HCT116 (cell line): ENCODE measurements at regions not wholly inside any gene's neighbourhood (a gene's known extent, or its start where the extent isn't known, plus 50 kb on each side); places are given as distances from the start of the nearest gene placed in this dataset.

Experiments
- ATAC-seq: fragments of 200-7000 bp; cut with Tn5 transposase; 2 replicates; pipeline ENCODE4 v1.9.1; 2020; ENCODE audit warnings: mild to moderate bottlenecking, moderate library complexity
- BruUV-seq: library from RNA; stranded (reverse); fragments of 400-500 nt; replicated peaks from 2 replicates; lab custom pipeline; 2021; lab: Mats Ljungman, UMichigan
- CTCF ChIA-PET: fragments of 300-600 bp; sonication (Branson Sonifier 250); formaldehyde crosslinking; loops from one replicate; lab custom pipeline; 2021; ENCODE audit warnings: antibody characterized with exemption; lab: Charles Lee
- POLR2A ChIA-PET: fragments of 300-600, 350-600 bp; sonication (Branson Sonifier 250); formaldehyde crosslinking; loops from one replicate; lab custom pipeline; 2021; ENCODE audit warnings: antibody characterized with exemption; lab: Charles Lee
- RAD21 ChIA-PET, 2 experiments: fragments of 300-600 bp; sonication (Branson Sonifier 250); formaldehyde crosslinking; loops; one replicate each; lab custom pipeline; 2023; ENCODE audit warnings: low total read pairs in 2 of 2; ENCODE audit not compliant: uncharacterized antibody in 2 of 2, unreplicated experiment in 2 of 2, low non-redundant PET in 1 of 2; lab: Charles Lee
- DNase-seq: peaks from one replicate; pipeline ENCODE4 v3.0.0-alpha.2; 2010; ENCODE audit warnings: low read depth, low spot score
- H2AFZ ChIP-seq: fragments of 200-600 bp; shearing (Covaris generic), sonication (generic); 2 replicates; pipeline ENCODE4 v1.6.1; 2017; ENCODE audit warnings: low read depth, mixed run types, mixed read lengths, antibody characterized with exemption, low read length; ENCODE audit not compliant: poor library complexity, severe bottlenecking
- H3K27ac ChIP-seq: 2 replicates; pipeline ENCODE4 v1.5.1; 2012; ENCODE audit warnings: low read depth, low read length
- H3K27me3 ChIP-seq: fragments of 200-600 bp; sonication (generic); 2 replicates; pipeline ENCODE4 v1.6.1; 2016; ENCODE audit warnings: mixed run types, low read length, mixed read lengths; ENCODE audit not compliant: insufficient read depth
- H3K36me3 ChIP-seq, 2 experiments: fragments of 200-500 bp in 1 of 2; fragments of 200-600 bp in 1 of 2; sonication (Bioruptor generic) in 1 of 2; sonication (generic) in 1 of 2; 2 replicates each; pipeline versions ENCODE4 v1.5.1 to v1.6.1; 2014 to 2016; ENCODE audit warnings: low read length in 2 of 2, inconsistent platforms in 1 of 2, mixed read lengths in 1 of 2, mixed run types in 1 of 2; ENCODE audit not compliant: insufficient read depth in 2 of 2, control insufficient read depth in 1 of 2
- H3K4me1 ChIP-seq, 2 experiments: fragments of 200-600 bp in 1 of 2; sonication (generic) in 1 of 2; 2 replicates each; pipeline versions ENCODE4 v1.5.1 to v1.6.1; 2012 to 2017; ENCODE audit warnings: low read length in 2 of 2, inconsistent platforms in 1 of 2, mild to moderate bottlenecking in 1 of 2, mixed read lengths in 1 of 2, mixed run types in 1 of 2, moderate library complexity in 1 of 2; ENCODE audit not compliant: insufficient read depth in 2 of 2, control insufficient read depth in 1 of 2
- H3K4me2 ChIP-seq: fragments of 200-600 bp; sonication (generic); 2 replicates; pipeline ENCODE4 v1.6.1; 2017; ENCODE audit warnings: mixed run types, low read length, mixed read lengths
- H3K4me3 ChIP-seq, 2 experiments: fragments of 200-600 bp in 1 of 2; sonication (generic) in 1 of 2; replicated peaks in 1 of 2; 2 replicates each; pipeline ENCODE4 v1.5.1; 2011 to 2016; ENCODE audit warnings: low read length in 2 of 2, control low read depth in 1 of 2, low read depth in 1 of 2, mild to moderate bottlenecking in 1 of 2, mixed read lengths in 1 of 2, mixed run types in 1 of 2
- H3K79me2 ChIP-seq: fragments of 200-600 bp; sonication (generic); 2 replicates; pipeline ENCODE4 v1.6.1; 2017; ENCODE audit warnings: mild to moderate bottlenecking, mixed run types, low read length, moderate library complexity, mixed read lengths; ENCODE audit not compliant: insufficient read depth
- H3K9ac ChIP-seq: fragments of 200-600 bp; sonication (generic); 2 replicates; pipeline ENCODE4 v1.6.1; 2016; ENCODE audit warnings: low read length, mixed read lengths
- H3K9me2 ChIP-seq: fragments of 200-600 bp; sonication (generic), shearing (Covaris generic); 2 replicates; pipeline ENCODE4 v1.6.1; 2017; ENCODE audit warnings: mixed run types, mild to moderate bottlenecking, moderate library complexity; ENCODE audit not compliant: insufficient read depth
- H3K9me3 ChIP-seq, 2 experiments: fragments of 200-500 bp in 1 of 2; fragments of 200-600 bp in 1 of 2; sonication (Bioruptor generic) in 1 of 2; sonication (generic) in 1 of 2; 2 replicates each; pipeline ENCODE4 v1.6.1; 2014 to 2017; ENCODE audit warnings: low read length in 2 of 2, mixed read lengths in 2 of 2, inconsistent platforms in 1 of 2, low read depth in 1 of 2, mild to moderate bottlenecking in 1 of 2, mixed run types in 1 of 2, moderate library complexity in 1 of 2; ENCODE audit not compliant: control insufficient read depth in 1 of 2, insufficient read depth in 1 of 2
- H4K20me1 ChIP-seq: fragments of 200-600 bp; sonication (generic), shearing (Covaris generic); 2 replicates; pipeline ENCODE4 v1.6.1; 2017; ENCODE audit warnings: mixed run types, mild to moderate bottlenecking, moderate library complexity; ENCODE audit not compliant: insufficient read depth
- ATF3 ChIP-seq: IDR thresholded peaks from 2 replicates; pipeline ENCODE4 v1.6.1; 2012
- CBX3 ChIP-seq: IDR thresholded peaks from 2 replicates; pipeline ENCODE4 v1.6.1; 2012; ENCODE audit warnings: low read depth
- CEBPB ChIP-seq: IDR thresholded peaks from 2 replicates; pipeline ENCODE4 v1.6.1; 2012; ENCODE audit warnings: low read depth
- ELF1 ChIP-seq: IDR thresholded peaks from 2 replicates; pipeline ENCODE4 v1.6.1; 2012; ENCODE audit warnings: low read depth, borderline replicate concordance
- EZH2 ChIP-seq: fragments of 200-600 bp; sonication (generic); IDR thresholded peaks from 2 replicates; pipeline ENCODE4 v1.6.1; 2017; ENCODE audit warnings: antibody characterized with exemption, mixed run types
- FOSL1 ChIP-seq: IDR thresholded peaks from 2 replicates; pipeline ENCODE4 v1.6.1; 2012; ENCODE audit warnings: low read depth
- JUND ChIP-seq: IDR thresholded peaks from 2 replicates; pipeline ENCODE4 v1.6.1; 2012
- MAX ChIP-seq: IDR thresholded peaks from 2 replicates; pipeline ENCODE4 v1.6.1; 2012
- POLR2A ChIP-seq: IDR thresholded peaks from 2 replicates; pipeline ENCODE4 v1.7.0; 2011; ENCODE audit warnings: borderline replicate concordance; ENCODE audit not compliant: insufficient read depth, insufficient read length; ENCODE audit errors: extremely low read depth
- POLR2AphosphoS5 ChIP-seq: IDR thresholded peaks from 2 replicates; pipeline ENCODE4 v1.6.1; 2011; ENCODE audit warnings: mild to moderate bottlenecking, low read depth, low read length, moderate library complexity
- RAD21 ChIP-seq: IDR thresholded peaks from 2 replicates; pipeline ENCODE4 v1.6.1; 2012; ENCODE audit warnings: low read depth, mild to moderate bottlenecking
- REST ChIP-seq: IDR thresholded peaks from 2 replicates; pipeline ENCODE4 v1.6.1; 2012; ENCODE audit warnings: low read depth
- SIN3A ChIP-seq: IDR thresholded peaks from 2 replicates; pipeline ENCODE4 v1.6.1; 2012; ENCODE audit warnings: low read depth
- SP1 ChIP-seq: IDR thresholded peaks from 2 replicates; pipeline ENCODE4 v1.6.1; 2012; ENCODE audit warnings: low read depth
- SRF ChIP-seq: IDR thresholded peaks from 2 replicates; pipeline ENCODE4 v1.6.1; 2012; ENCODE audit warnings: low read depth
- TCF7L2 ChIP-seq: IDR thresholded peaks from 2 replicates; pipeline ENCODE4 v1.7.0; 2011; ENCODE audit warnings: borderline replicate concordance, inconsistent platforms; ENCODE audit not compliant: insufficient read depth, insufficient read length; ENCODE audit errors: extremely low read depth
- YY1 ChIP-seq: IDR thresholded peaks from 2 replicates; pipeline ENCODE4 v1.6.1; 2011; ENCODE audit warnings: low read length, low read depth, moderate library complexity, mild to moderate bottlenecking; ENCODE audit not compliant: insufficient replicate concordance; ENCODE audit errors: extremely low read depth
- ZBTB33 ChIP-seq: IDR thresholded peaks from 2 replicates; pipeline ENCODE4 v1.6.1; 2011; ENCODE audit warnings: mild to moderate bottlenecking, low read length, moderate library complexity; ENCODE audit not compliant: insufficient replicate concordance; ENCODE audit errors: extremely low read depth
- intact Hi-C: fragments of 100-400 bp; cut with micrococcal nuclease; formaldehyde crosslinking; loops from 2 replicates; pipeline ENCODE4 v1.10.0; 2022

- H3K9me3 ChIP-seq, result no peaks in the 10 kb centered on the region
- TF ChIP-seq EZH2 (no peak), FOSL1 (no peak), SRF (no peak), TCF7L2 (no peak), YY1 (no peak), POLR2AphosphoS5 (no peak), CBX3 (no peak), REST (no peak), ATF3 (no peak), POLR2A (no peak), CEBPB (no peak), ZBTB33 (no peak), MAX (no peak), JUND (no peak), SIN3A (no peak), SP1 (no peak), ELF1 (no peak), RAD21 (no peak)
- H4K20me1 ChIP-seq, result no peaks in the 10 kb centered on the region
- H3K4me2 ChIP-seq, result no peak overlapping the region
- no peak overlapping the region for H3K9ac ChIP-seq
- no peaks in the 10 kb centered on the region for H3K79me2 ChIP-seq
- intact Hi-C loops, result loop anchor here (10.0 kb wide), 1 partner anchor 242 kb away; no protein-coding TSS in a partner anchor
- RAD21 ChIA-PET, result no interaction called here
- no peak overlapping the region for H3K4me3 ChIP-seq
- no peak for DNase-seq
- H3K36me3 ChIP-seq, result no peaks in the 10 kb centered on the region
- POLR2A ChIA-PET, result no interaction called here
- no peaks in the 10 kb centered on the region for H3K9me2 ChIP-seq
- H3K27ac ChIP-seq, result no peak overlapping the region
- BruUV-seq, result no TSS peak
- CTCF ChIA-PET, result no interaction called here
- no peak overlapping the region for H2AFZ ChIP-seq
- ATAC-seq, result no peak
- 0 out of 4 replicates have a peak, but pooled peaks cover 0 to 2% of the 10 kb centered on the region in 2 experiments for H3K4me1 ChIP-seq
- no peaks in the 10 kb centered on the region for H3K27me3 ChIP-seq
Observed at GRCh38 chr2:83573060-83573459, 886.0 kb downstream of the SUCLG1 start.
